ENCODE measurements at regions not wholly inside any gene's neighbourhood (a gene's known extent, or its start where the extent isn't known, plus 50 kb on each side); places are given as distances from the start of the nearest gene placed in this dataset.

GRCh38 chr16:86448306-86448890 lies 61.9 kb upstream of the FOXF1 start:
- Histone ChIP-seq H3K9me3 (no peaks in the 10 kb centered on the region), H3K36me3 (ENCODE audit: low read depth, missing control alignments) (no peaks in the 10 kb centered on the region), H3K27me3 (no peaks in the 10 kb centered on the region), H3K4me3 (no peak overlapping the region), H3K27ac (no peak overlapping the region), H3K4me1 (no peaks in the 10 kb centered on the region)
- intact Hi-C loops (cut with DNase I; ENCODE audit: low total_unique reads), result no loop called here
- WGBS, 2 donors, result 90 to 91% methylated on average over 11 of the region's 11 CpGs
- no peak for DNase-seq
- TF ChIP-seq, protein P1, sequence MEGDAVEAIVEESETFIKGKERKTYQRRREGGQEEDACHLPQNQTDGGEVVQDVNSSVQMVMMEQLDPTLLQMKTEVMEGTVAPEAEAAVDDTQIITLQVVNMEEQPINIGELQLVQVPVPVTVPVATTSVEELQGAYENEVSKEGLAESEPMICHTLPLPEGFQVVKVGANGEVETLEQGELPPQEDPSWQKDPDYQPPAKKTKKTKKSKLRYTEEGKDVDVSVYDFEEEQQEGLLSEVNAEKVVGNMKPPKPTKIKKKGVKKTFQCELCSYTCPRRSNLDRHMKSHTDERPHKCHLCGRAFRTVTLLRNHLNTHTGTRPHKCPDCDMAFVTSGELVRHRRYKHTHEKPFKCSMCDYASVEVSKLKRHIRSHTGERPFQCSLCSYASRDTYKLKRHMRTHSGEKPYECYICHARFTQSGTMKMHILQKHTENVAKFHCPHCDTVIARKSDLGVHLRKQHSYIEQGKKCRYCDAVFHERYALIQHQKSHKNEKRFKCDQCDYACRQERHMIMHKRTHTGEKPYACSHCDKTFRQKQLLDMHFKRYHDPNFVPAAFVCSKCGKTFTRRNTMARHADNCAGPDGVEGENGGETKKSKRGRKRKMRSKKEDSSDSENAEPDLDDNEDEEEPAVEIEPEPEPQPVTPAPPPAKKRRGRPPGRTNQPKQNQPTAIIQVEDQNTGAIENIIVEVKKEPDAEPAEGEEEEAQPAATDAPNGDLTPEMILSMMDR (IDR thresholded peaks at IDR 0.05), result no peak
- TF ChIP-seq POLR2A (IDR thresholded peaks at IDR 0.05), result no peak

- 42 to 56% methylated on average over 14 to 16 of the region's 16 CpGs for WGBS, 2 donors
- intact Hi-C loops (cut with DNase I; ENCODE audit: low total_unique reads), result no loop called here
- Histone ChIP-seq H3K27me3 (no peaks in the 10 kb centered on the region), H3K4me1 (no peaks in the 10 kb centered on the region), H3K9me3 (no peaks in the 10 kb centered on the region), H3K27ac (no peak overlapping the region), H3K36me3 (ENCODE audit: low read depth, missing control alignments) (no peaks in the 10 kb centered on the region), H3K4me3 (no peak overlapping the region)
- TF ChIP-seq, protein P1 (IDR thresholded peaks at IDR 0.05), result no peak
- no peak for TF ChIP-seq POLR2A (IDR thresholded peaks at IDR 0.05)
- no peak for DNase-seq
Measured at GRCh38 chr16:86449446-86450095, 60.8 kb upstream of the FOXF1 start.

DNA sequence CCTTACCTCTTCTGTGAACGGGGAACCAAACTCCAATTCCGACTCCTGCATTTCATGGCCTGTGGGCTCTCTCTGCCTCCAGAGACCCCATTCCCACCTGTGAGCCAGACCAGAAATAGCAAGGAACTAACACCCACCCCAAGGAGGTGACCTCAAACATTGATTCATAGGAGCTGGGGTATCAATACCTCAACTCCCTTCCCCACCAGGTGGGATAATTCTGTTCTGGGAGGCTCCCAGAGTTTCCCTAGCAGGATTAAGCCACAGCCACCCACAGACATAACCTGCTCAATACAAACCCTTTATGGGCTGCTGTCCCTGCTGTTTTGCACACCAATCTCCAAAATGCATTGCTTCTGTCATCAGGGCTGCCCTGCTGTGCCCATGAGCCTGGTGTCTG lies 59.6 kb upstream of the FOXF1 start:
- Histone ChIP-seq H3K27me3 (no peaks in the 10 kb centered on the region), H3K4me3 (no peak overlapping the region), H3K4me1 (no peaks in the 10 kb centered on the region), H3K36me3 (ENCODE audit: low read depth, missing control alignments) (no peaks in the 10 kb centered on the region), H3K9me3 (no peaks in the 10 kb centered on the region), H3K27ac (no peak overlapping the region)
- DNase-seq, result no peak
- TF ChIP-seq, protein P1 (IDR thresholded peaks at IDR 0.05), result no peak
- TF ChIP-seq POLR2A (IDR thresholded peaks at IDR 0.05), result no peak
- WGBS, 2 donors, result 91 to 100% methylated on average over 2 of the region's 2 CpGs
- intact Hi-C loops (cut with DNase I; ENCODE audit: low total_unique reads), result no loop called here

DNA sequence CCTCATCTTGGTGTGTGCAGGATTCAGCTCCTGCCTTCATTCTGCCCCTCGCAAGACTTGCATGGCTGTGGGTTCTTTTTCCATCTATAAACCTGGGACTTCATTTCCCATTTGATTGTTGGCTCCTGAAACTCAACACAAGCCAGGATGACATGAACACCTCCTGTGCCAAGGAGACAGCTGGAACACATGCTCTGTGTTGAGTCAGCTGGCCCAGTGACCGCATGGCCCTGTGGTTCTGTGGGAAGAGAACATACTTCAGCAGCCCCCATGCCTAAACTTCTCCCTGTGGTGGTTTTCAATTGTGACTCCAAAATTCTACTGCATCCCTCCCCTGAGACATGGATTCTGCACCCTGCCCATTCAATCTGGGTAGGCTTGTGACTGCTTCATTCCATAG lies 57.9 kb upstream of the FOXF1 start:
- Histone ChIP-seq H3K27ac (no peak overlapping the region), H3K4me3 (no peak overlapping the region), H3K4me1 (no peaks in the 10 kb centered on the region), H3K36me3 (ENCODE audit: low read depth, missing control alignments) (no peaks in the 10 kb centered on the region), H3K9me3 (no peaks in the 10 kb centered on the region), H3K27me3 (no peaks in the 10 kb centered on the region)
- intact Hi-C loops (cut with DNase I; ENCODE audit: low total_unique reads), result no loop called here
- WGBS, 2 donors, result 78 to 87% methylated on average over 2 of the region's 2 CpGs
- no peak for TF ChIP-seq POLR2A (IDR thresholded peaks at IDR 0.05)
- TF ChIP-seq, protein P1 (IDR thresholded peaks at IDR 0.05), result no peak
- no peak for DNase-seq

GRCh38 chr16:86455116-86455515 lies 55.2 kb upstream of the FOXF1 start:
- no peak for DNase-seq
- Histone ChIP-seq H3K36me3 (ENCODE audit: low read depth, missing control alignments) (no peaks in the 10 kb centered on the region), H3K27me3 (no peaks in the 10 kb centered on the region), H3K4me1 (no peaks in the 10 kb centered on the region), H3K27ac (no peak overlapping the region), H3K4me3 (no peak overlapping the region), H3K9me3 (no peaks in the 10 kb centered on the region)
- no peak for TF ChIP-seq POLR2A (IDR thresholded peaks at IDR 0.05)
- TF ChIP-seq, protein P1 (IDR thresholded peaks at IDR 0.05), result no peak
- WGBS, 2 donors, result 86 to 87% methylated on average over 10 of the region's 10 CpGs
- intact Hi-C loops (cut with DNase I; ENCODE audit: low total_unique reads), result no loop called here

Measured in testis (tissue), 2 donors.